CD4-positive, alpha-beta memory T cell (primary cell): ENCODE measurements at regions not wholly inside any gene's neighbourhood (a gene's known extent, or its start where the extent isn't known, plus 50 kb on each side); places are given as distances from the start of the nearest gene placed in this dataset.
A peak's percentile ranks its signal among the peaks of the same experiment; 100 is the strongest.

Source experiments
- CTCF ChIA-PET: fragments of 350-600 bp; sonication (Branson Sonifier 250); formaldehyde crosslinking; loops from one replicate; lab custom pipeline; 2021; ENCODE audit warnings: inconsistent platforms; ENCODE audit not compliant: partially characterized antibody; lab: Charles Lee
- POLR2A ChIA-PET: fragments of 350-600 bp; sonication (Branson Sonifier 250); formaldehyde crosslinking; loops from one replicate; lab custom pipeline; 2021; ENCODE audit not compliant: partially characterized antibody; lab: Charles Lee
- DNase-seq, 5 donors: peaks; one replicate each; pipeline versions ENCODE4 v3.0.0 to v3.0.0-alpha.2; 2020 to 2022; ENCODE audit warnings: mixed read lengths in 1 of 5
- H3K27ac ChIP-seq: one replicate; pipeline ENCODE4 v1.7.0; 2013; ENCODE audit warnings: low read depth, low read length
- H3K27me3 ChIP-seq: 2 replicates; pipeline ENCODE4 v1.7.0; 2013; ENCODE audit warnings: mild to moderate bottlenecking, low read length, moderate library complexity; ENCODE audit not compliant: insufficient read depth
- H3K36me3 ChIP-seq: 2 replicates; pipeline ENCODE4 v1.7.0; 2013; ENCODE audit warnings: mild to moderate bottlenecking, low read length, moderate library complexity; ENCODE audit not compliant: insufficient read depth
- H3K4me1 ChIP-seq: 2 replicates; pipeline ENCODE4 v1.7.0; 2013; ENCODE audit warnings: mild to moderate bottlenecking, low read length, moderate library complexity; ENCODE audit not compliant: insufficient read depth
- H3K4me3 ChIP-seq, 2 donors: one replicate each; pipeline ENCODE4 v1.7.0; 2013; ENCODE audit warnings: low read length in 2 of 2, mild to moderate bottlenecking in 1 of 2
- H3K9me3 ChIP-seq, 2 donors: one replicate each; pipeline ENCODE4 v1.7.0; 2013; ENCODE audit warnings: low read length in 2 of 2, control low read depth in 1 of 2; ENCODE audit not compliant: control insufficient read depth in 1 of 2
- H3K27ac Mint-ChIP-seq, 7 donors: one replicate each; pipeline ENCODE4 v1.8.0; 2020 to 2021; ENCODE audit warnings: mixed read lengths in 7 of 7, mild to moderate bottlenecking in 6 of 7, inconsistent platforms in 3 of 7, moderate library complexity in 3 of 7
- H3K27me3 Mint-ChIP-seq, 2 donors: one replicate each; pipeline ENCODE4 v1.8.0; 2020 to 2021; ENCODE audit warnings: mixed read lengths in 2 of 2
- H3K36me3 Mint-ChIP-seq, 2 donors: one replicate each; pipeline ENCODE4 v1.8.0; 2020 to 2021; ENCODE audit warnings: mixed read lengths in 2 of 2, inconsistent platforms in 1 of 2, mild to moderate bottlenecking in 1 of 2
- H3K4me1 Mint-ChIP-seq, 4 donors: one replicate each; pipeline ENCODE4 v1.8.0; 2020 to 2021; ENCODE audit warnings: mixed read lengths in 4 of 4, mild to moderate bottlenecking in 1 of 4
- H3K4me3 Mint-ChIP-seq, 8 donors: one replicate each; pipeline ENCODE4 v1.8.0; 2020 to 2021; ENCODE audit warnings: mixed read lengths in 8 of 8, mild to moderate bottlenecking in 7 of 8, moderate library complexity in 6 of 8, inconsistent platforms in 3 of 8
- H3K9me3 Mint-ChIP-seq, 8 donors: one replicate each; pipeline ENCODE4 v1.8.0; 2020 to 2021; ENCODE audit warnings: mixed read lengths in 8 of 8, mild to moderate bottlenecking in 5 of 8, inconsistent platforms in 3 of 8, moderate library complexity in 1 of 8
- intact Hi-C: fragments of 100-400 bp; cut with micrococcal nuclease; formaldehyde crosslinking; loops from one replicate; pipeline ENCODE4 v1.15.1; 2023

GRCh38 chr9:115514454-115514853 is 396.5 kb upstream of the TNC start:
- Mint-ChIP-seq H3K9me3 (no peaks in the 10 kb centered on the region), H3K27ac (no peak overlapping the region), H3K4me3 (no peak overlapping the region), H3K4me1 (no peaks in the 10 kb centered on the region), H3K36me3 (no peaks in the 10 kb centered on the region), H3K27me3 (peaks cover 0 to 4% of the 10 kb centered on the region in 2 donors)
- intact Hi-C loops = no loop called here
- Histone ChIP-seq H3K4me3 (no peak overlapping the region), H3K9me3 (no peaks in the 10 kb centered on the region), H3K27ac (no peak overlapping the region), H3K27me3 (no peaks in the 10 kb centered on the region), H3K36me3 (no peaks in the 10 kb centered on the region), H3K4me1 (no peaks in the 10 kb centered on the region)
- CTCF ChIA-PET = no interaction called here
- POLR2A ChIA-PET = no interaction called here
- no peak for DNase-seq

GRCh38 chr9:115517335-115518075 is 399.5 kb upstream of the TNC start:
- Mint-ChIP-seq H3K9me3 (no peaks in the 10 kb centered on the region), H3K27ac (no peak overlapping the region), H3K36me3 (no peaks in the 10 kb centered on the region), H3K4me3 (no peak overlapping the region), H3K27me3 (peaks cover 5 to 7% of the 10 kb centered on the region in 2 donors), H3K4me1 (no peaks in the 10 kb centered on the region)
- POLR2A ChIA-PET = no interaction called here
- H3K27ac ChIP-seq = no peak overlapping the region
- no peak overlapping the region for H3K4me3 ChIP-seq
- no peak for DNase-seq
- H3K9me3 ChIP-seq = no peaks in the 10 kb centered on the region
- CTCF ChIA-PET = interaction anchor here (1.2 kb wide), 1 partner anchor 9 kb away, joined by 4 read pairs; no protein-coding TSS in a partner anchor
- no peaks in the 10 kb centered on the region for H3K36me3 ChIP-seq
- H3K27me3 ChIP-seq = no peaks in the 10 kb centered on the region
- H3K4me1 ChIP-seq = no peaks in the 10 kb centered on the region
- intact Hi-C loops = no loop called here

- no peaks in the 10 kb centered on the region for H3K4me1 Mint-ChIP-seq
- H3K36me3 ChIP-seq = no peaks in the 10 kb centered on the region
- H3K4me1 ChIP-seq = no peaks in the 10 kb centered on the region
- no peaks in the 10 kb centered on the region for H3K27me3 ChIP-seq
- H3K4me3 ChIP-seq = no peak overlapping the region
- intact Hi-C loops = no loop called here
- H3K9me3 Mint-ChIP-seq = no peaks in the 10 kb centered on the region
- no peaks in the 10 kb centered on the region for H3K36me3 Mint-ChIP-seq
- H3K27ac Mint-ChIP-seq = no peak overlapping the region
- H3K4me3 Mint-ChIP-seq = no peak overlapping the region
- peaks cover 8 to 10% of the 10 kb centered on the region in 2 donors for H3K27me3 Mint-ChIP-seq
- DNase-seq = no peak
- no peak overlapping the region for H3K27ac ChIP-seq
- ChIA-PET POLR2A (no interaction called here), CTCF (no interaction called here)
- H3K9me3 ChIP-seq = no peaks in the 10 kb centered on the region
Measured at GRCh38 chr9:115520646-115521045, 402.7 kb upstream of the TNC start.

GRCh38 chr9:115522912-115523311 is 405.0 kb upstream of the TNC start:
- no peak overlapping the region for H3K4me3 Mint-ChIP-seq
- intact Hi-C loops = no loop called here
- H3K4me3 ChIP-seq = no peak overlapping the region
- no peaks in the 10 kb centered on the region for H3K9me3 ChIP-seq
- ChIA-PET POLR2A (no interaction called here), CTCF (interaction anchor here (0.6 to 2.8 kb wide), 4 partner anchors 10 to 1117 kb away, joined by 4 to 16 read pairs (median 7); partner anchors contain the start of gene TEX48)
- peaks cover 10 to 11% of the 10 kb centered on the region in 2 donors for H3K27me3 Mint-ChIP-seq
- H3K27me3 ChIP-seq = no peaks in the 10 kb centered on the region
- H3K36me3 Mint-ChIP-seq = no peaks in the 10 kb centered on the region
- no peaks in the 10 kb centered on the region for H3K4me1 Mint-ChIP-seq
- no peak overlapping the region for H3K27ac Mint-ChIP-seq
- no peak overlapping the region for H3K27ac ChIP-seq
- no peak for DNase-seq
- H3K9me3 Mint-ChIP-seq = no peaks in the 10 kb centered on the region
- no peaks in the 10 kb centered on the region for H3K36me3 ChIP-seq
- no peaks in the 10 kb centered on the region for H3K4me1 ChIP-seq

- DNase-seq = peak in 4 of 5 donors; percentile 12 to 28 (median 24)
Measured at GRCh38 chr9:115524453-115525059, 406.6 kb upstream of the TNC start.

GRCh38 chr9:115525111-115526058 is 407.4 kb upstream of the TNC start:
- Mint-ChIP-seq H3K27ac (no peak overlapping the region), H3K9me3 (peaks cover 0 to 2% (median 0%) of the 10 kb centered on the region in 8 donors), H3K4me1 (no peaks in the 10 kb centered on the region), H3K27me3 (peaks cover 11 to 16% of the 10 kb centered on the region in 2 donors), H3K36me3 (no peaks in the 10 kb centered on the region), H3K4me3 (no peak overlapping the region)
- Histone ChIP-seq H3K36me3 (no peaks in the 10 kb centered on the region), H3K4me3 (no peak overlapping the region), H3K27me3 (no peaks in the 10 kb centered on the region), H3K9me3 (no peaks in the 10 kb centered on the region), H3K4me1 (no peaks in the 10 kb centered on the region), H3K27ac (no peak overlapping the region)
- intact Hi-C loops = loop anchor here (2.0 kb wide), 1 partner anchor 511 kb away; no protein-coding TSS in a partner anchor
- no peak for DNase-seq
- CTCF ChIA-PET = interaction anchor here (2.2 to 2.8 kb wide), 2 partner anchors 13 to 1120 kb away, joined by 5 to 9 read pairs; no protein-coding TSS in a partner anchor
- POLR2A ChIA-PET = no interaction called here

More at GRCh38 chr9:115524453-115525059, 406.6 kb upstream of the TNC start:
- Mint-ChIP-seq H3K4me3 (no peak overlapping the region), H3K9me3 (peaks cover 0 to 2% (median 0%) of the 10 kb centered on the region in 8 donors), H3K36me3 (no peaks in the 10 kb centered on the region), H3K27me3 (peaks cover 10 to 11% of the 10 kb centered on the region in 2 donors), H3K27ac (no peak overlapping the region), H3K4me1 (no peaks in the 10 kb centered on the region)
- Histone ChIP-seq H3K4me3 (no peak overlapping the region), H3K36me3 (no peaks in the 10 kb centered on the region), H3K27me3 (no peaks in the 10 kb centered on the region), H3K4me1 (no peaks in the 10 kb centered on the region), H3K9me3 (no peaks in the 10 kb centered on the region), H3K27ac (no peak overlapping the region)
- POLR2A ChIA-PET = no interaction called here
- intact Hi-C loops = loop anchor here (2.0 kb wide), 1 partner anchor 510 kb away; no protein-coding TSS in a partner anchor
- CTCF ChIA-PET = interaction anchor here (0.9 to 2.8 kb wide), 4 partner anchors 10 to 1119 kb away, joined by 3 to 16 read pairs (median 7); partner anchors contain the start of gene TEX48
